OCI-LY7 (cell line): ENCODE measurements at regions not wholly inside any gene's neighbourhood (a gene's known extent, or its start where the extent isn't known, plus 50 kb on each side); places are given as distances from the start of the nearest gene placed in this dataset.
"Not testable (repeated sequence)": the region's sequence is repeated elsewhere in the genome, so short reads cannot be mapped to it uniquely, and the experiment has no call there.

Source experiments
- EZH2phosphoT487 ChIP-seq: fragments of 200-600 bp; sonication (generic); IDR thresholded peaks from 2 replicates; pipeline ENCODE4 v1.6.1; 2018; ENCODE audit warnings: low read depth, borderline replicate concordance, mild to moderate bottlenecking, mixed run types, antibody characterized with exemption, low read length, moderate library complexity, mixed read lengths
- TF ChIP-seq, protein P1 (sequence below): fragments of 200-600 bp; sonication (generic); conservative IDR thresholded peaks from 2 replicates; pipeline ENCODE4 v1.5.1; 2014; ENCODE audit warnings: mild to moderate bottlenecking, antibody characterized with exemption, low read length, moderate library complexity, mixed read lengths

DNA sequence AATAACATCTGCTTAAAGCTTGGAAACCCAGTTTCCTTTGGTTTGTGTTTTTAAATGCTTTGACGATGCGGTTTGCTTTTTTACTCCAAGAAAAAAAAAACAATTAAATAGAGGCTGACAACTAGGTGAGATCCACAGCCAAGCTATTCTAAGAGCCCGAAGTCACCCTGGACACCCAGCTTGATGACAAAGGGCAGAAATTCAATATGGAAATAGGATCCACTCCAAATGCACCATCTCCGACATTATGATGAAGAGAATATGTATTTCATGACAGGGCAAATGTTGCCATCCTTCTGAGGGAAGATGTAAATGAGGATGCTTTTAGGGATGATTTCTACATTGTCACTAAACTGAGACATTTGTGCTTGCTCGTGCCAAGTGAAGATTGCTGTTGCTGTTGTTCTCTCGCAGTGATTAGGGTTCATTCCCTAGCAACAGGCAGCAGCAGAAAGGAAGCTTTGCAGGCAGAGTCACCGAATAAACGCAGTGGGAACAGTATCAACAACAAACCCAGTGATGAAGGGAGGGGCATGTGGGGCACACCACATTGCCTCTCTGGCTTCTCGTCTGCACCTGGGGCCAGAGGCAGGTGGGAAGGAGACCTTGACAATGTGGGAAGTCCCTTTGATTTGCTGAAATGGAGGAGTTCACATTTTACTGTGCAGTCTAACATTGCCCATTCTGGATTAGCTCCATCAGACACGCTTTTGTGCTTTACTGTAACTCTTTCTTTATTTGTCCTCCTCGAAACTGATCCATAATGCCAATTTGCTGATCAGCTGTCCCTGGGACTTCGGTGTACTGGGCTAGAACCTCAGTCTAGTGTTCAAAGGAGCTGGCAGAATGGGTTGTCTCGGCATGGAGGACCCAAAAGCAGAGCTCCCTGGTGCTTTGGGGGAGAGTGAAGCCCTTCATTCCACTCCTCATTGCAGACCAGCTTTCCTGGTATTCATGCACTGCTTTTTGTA is 240.2 kb upstream of the PLGLB2 start:
- TF ChIP-seq, protein P1, sequence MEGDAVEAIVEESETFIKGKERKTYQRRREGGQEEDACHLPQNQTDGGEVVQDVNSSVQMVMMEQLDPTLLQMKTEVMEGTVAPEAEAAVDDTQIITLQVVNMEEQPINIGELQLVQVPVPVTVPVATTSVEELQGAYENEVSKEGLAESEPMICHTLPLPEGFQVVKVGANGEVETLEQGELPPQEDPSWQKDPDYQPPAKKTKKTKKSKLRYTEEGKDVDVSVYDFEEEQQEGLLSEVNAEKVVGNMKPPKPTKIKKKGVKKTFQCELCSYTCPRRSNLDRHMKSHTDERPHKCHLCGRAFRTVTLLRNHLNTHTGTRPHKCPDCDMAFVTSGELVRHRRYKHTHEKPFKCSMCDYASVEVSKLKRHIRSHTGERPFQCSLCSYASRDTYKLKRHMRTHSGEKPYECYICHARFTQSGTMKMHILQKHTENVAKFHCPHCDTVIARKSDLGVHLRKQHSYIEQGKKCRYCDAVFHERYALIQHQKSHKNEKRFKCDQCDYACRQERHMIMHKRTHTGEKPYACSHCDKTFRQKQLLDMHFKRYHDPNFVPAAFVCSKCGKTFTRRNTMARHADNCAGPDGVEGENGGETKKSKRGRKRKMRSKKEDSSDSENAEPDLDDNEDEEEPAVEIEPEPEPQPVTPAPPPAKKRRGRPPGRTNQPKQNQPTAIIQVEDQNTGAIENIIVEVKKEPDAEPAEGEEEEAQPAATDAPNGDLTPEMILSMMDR = not testable (repeated sequence)
- not testable (repeated sequence) for TF ChIP-seq EZH2phosphoT487
